ENCODE measurements at regions not wholly inside any gene's neighbourhood (a gene's known extent, or its start where the extent isn't known, plus 50 kb on each side); places are given as distances from the start of the nearest gene placed in this dataset.
"Not testable (repeated sequence)": the region's sequence is repeated elsewhere in the genome, so short reads cannot be mapped to it uniquely, and the experiment has no call there.

DNA sequence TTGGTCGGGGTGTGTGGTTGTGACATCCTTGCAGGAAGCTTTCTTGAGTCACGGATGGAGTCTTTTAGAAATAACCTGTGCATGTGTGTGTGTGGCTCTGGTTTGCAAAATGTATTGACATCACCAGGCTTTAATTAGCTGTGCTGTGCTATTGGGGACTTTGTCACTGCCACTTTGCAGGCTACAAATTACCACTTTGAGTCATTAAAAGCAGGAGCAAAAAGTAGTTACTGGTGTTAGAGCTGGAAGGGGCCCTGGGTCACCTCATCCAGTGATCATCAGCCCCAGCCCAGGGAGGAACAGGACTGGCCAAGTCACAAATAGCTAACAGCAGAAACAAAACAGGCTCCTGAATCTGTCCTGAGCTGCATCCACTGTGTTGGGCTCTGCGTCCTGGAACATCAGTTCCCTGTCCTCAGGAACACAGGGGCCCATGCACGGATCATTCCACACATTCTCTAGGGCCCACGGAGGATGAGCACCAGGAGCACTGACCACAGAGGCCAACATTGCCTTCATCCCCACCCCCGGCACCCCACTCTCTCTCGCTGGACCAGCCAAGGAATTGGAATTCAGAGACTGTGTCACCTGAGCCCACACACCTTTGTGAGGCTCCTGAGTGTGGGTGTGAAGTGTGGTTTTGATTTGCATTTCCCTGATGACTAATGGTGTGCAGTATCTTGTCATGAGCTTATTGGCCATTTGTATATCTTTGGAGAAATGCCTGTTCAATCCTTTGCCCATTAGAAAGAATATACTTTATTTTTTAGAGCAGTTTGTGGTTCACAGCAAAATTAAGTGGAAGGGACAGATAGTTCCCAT is 280.1 kb upstream of the C1orf174 start:
- DNase-seq (ENCODE audit: extremely low spot score): no peak
- ChIA-PET CTCF (interaction anchor here (0.7 kb wide), 1 partner anchor 9 kb away, joined by 3 read pairs; no protein-coding TSS in a partner anchor), POLR2A (no interaction called here)
- TF ChIP-seq ARNT (IDR thresholded peaks at IDR 0.05): no peak

DNA sequence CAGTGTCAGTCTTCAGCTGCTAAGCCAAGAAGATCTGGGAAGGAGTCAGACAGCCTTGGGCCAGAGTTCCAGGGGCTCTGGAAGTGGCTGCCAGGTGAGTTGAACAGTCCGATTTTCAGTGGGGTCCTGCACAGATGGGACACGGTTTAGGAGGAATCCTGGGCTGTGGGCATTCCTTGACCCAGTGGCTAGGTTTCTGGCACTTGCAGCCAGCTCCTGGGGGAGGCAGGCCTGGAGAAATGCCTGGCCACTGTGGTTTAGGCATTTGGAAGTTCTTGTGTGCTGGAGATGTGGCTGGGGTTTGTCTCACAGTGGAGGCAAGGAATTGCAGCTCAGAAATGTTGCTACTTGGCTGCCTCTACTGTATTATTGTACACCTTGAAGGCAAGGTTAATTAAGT is 286.4 kb upstream of the C1orf174 start:
- DNase-seq (ENCODE audit: extremely low spot score); CTCF ChIA-PET; POLR2A ChIA-PET: not testable (repeated sequence)

DNA sequence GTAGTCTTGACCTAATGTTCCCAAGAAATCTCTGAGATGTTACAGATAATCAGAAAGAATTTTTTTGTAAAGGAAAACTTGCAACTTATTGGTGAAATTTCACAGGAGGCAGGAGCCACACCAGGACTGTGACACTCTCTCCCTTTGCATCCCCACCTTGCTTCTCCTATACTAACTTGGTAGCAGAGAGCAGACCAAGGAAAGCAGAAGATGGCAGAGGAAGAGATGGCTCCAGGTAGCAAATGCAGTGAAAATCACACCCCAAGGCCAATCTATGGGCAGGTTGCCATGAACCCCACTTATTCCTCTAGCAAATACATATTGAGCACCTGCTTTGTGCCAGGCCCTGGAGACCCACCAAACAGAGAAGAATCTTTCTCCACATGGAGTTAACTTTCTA is 303.4 kb upstream of the C1orf174 start:
- TF ChIP-seq ZNF384 (IDR thresholded peaks at IDR 0.05): no peak
- TF ChIP-seq FOXK2 (IDR thresholded peaks at IDR 0.05): no peak
- no peak for TF ChIP-seq ELF4 (IDR thresholded peaks at IDR 0.05)
- ChIA-PET POLR2A (no interaction called here), CTCF (no interaction called here)
- DNase-seq (ENCODE audit: extremely low spot score): no peak

DNA sequence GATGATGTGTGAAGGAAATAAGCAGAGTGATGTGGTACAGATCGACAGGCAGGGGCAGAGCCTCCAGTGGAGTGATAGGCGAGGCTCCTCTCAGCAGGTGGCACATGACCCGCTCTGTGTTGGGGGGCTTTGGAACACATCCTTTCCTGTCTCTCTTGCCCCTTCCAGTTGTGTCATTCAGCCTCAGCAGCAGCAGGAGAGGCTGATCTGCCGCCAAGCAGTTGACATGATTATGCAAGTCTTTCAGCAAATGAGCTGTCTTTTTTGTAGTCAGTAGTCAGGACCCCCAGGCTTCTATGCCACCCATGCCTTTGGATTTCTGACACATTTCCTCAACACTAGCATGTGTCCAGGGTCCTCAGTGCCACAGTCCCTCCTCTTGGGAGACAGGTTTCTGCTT is 307.1 kb upstream of the C1orf174 start:
- TF ChIP-seq FOXK2 (IDR thresholded peaks at IDR 0.05) (no peak), SP1 (IDR thresholded peaks at IDR 0.05) (no peak)
- TF ChIP-seq, protein P1, sequence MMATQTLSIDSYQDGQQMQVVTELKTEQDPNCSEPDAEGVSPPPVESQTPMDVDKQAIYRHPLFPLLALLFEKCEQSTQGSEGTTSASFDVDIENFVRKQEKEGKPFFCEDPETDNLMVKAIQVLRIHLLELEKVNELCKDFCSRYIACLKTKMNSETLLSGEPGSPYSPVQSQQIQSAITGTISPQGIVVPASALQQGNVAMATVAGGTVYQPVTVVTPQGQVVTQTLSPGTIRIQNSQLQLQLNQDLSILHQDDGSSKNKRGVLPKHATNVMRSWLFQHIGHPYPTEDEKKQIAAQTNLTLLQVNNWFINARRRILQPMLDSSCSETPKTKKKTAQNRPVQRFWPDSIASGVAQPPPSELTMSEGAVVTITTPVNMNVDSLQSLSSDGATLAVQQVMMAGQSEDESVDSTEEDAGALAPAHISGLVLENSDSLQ (IDR thresholded peaks at IDR 0.05): no peak
- DNase-seq (ENCODE audit: extremely low spot score): peak; percentile 2
- ChIA-PET POLR2A (no interaction called here), CTCF (no interaction called here)

DNA sequence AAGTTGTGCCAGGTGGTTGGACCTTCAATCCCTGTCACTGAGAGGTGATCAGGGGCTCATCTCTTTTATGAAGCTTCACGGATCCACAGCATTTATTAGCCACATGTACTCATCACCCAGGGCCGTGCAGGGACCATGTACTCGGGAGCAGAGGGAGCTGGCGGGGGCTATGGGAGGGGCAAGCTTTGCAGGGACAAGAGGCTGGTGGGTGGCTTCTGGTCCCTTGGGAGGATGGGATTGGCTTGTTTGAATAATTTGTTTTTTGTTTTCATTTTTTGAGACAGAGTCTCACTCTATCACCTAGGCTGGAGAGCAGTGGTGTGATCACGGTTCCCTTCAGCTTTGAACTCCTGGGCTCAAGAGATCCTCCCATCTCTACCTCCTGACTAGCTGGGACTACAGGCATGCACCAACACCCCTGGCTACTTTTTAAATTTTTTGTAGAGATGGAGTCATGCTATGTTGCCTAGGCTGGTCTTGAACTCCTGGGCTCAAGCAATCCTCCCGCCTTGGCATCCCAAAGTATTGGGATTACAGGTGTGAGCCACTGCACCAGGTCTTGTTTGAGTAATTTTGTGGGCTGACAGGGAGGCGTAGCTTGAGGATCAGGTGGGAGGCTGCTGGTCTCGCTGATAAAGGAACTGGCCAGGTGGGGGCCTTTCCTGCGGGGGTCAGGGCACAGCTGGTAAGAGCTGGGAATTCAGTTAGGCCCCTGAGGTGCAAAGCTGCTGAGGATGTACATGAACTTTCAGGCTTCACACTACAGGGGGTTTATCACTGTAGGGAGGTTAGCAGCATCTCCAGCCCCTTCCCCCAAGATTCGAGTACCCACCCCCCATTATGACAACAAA is 308.0 kb upstream of the C1orf174 start:
- POLR2A ChIA-PET: no interaction called here
- CTCF ChIA-PET: no interaction called here
- DNase-seq (ENCODE audit: extremely low spot score): no peak
- no peak for TF ChIP-seq FOXK2 (IDR thresholded peaks at IDR 0.05)
- TF ChIP-seq ELF4 (IDR thresholded peaks at IDR 0.05): no peak
- TF ChIP-seq SUZ12 (IDR thresholded peaks at IDR 0.05): no peak
- no peak for TF ChIP-seq CTBP1 (IDR thresholded peaks at IDR 0.05; ENCODE audit: borderline replicate concordance)
- no peak for TF ChIP-seq LEF1 (IDR thresholded peaks at IDR 0.05; ENCODE audit: borderline replicate concordance)
- no peak for TF ChIP-seq SP1 (IDR thresholded peaks at IDR 0.05)
- TF ChIP-seq TARDBP (IDR thresholded peaks at IDR 0.05): no peak
- TF ChIP-seq HDGF (IDR thresholded peaks at IDR 0.05; ENCODE audit: borderline replicate concordance): no peak
- no peak for TF ChIP-seq NFRKB (IDR thresholded peaks at IDR 0.05)
- TF ChIP-seq ZNF384 (IDR thresholded peaks at IDR 0.05): no peak
- TF ChIP-seq, protein P1 (IDR thresholded peaks at IDR 0.05): no peak
- no peak for TF ChIP-seq ARNT (IDR thresholded peaks at IDR 0.05)

DNA sequence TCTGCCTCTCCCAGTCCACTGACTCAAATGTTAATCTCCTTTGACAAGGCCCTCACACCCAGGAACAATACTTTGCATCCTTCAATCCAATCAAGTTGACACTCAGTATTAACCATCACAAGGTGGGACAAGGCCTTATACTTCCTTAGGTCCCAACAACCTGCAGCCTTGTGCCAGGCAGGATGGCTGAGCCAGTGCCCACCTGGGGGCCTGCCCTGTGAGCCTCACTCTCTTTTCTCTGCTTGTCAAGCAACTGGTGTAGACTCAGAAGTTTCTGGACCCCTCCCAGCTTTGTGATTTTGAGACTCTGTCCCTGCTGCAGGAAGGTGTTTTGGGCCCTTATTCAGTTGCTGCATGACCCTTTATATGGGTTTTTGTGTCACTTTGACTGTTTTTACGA is 310.0 kb upstream of the C1orf174 start:
- no peak for DNase-seq (ENCODE audit: extremely low spot score)
- ChIA-PET CTCF (no interaction called here), POLR2A (no interaction called here)
- no peak for TF ChIP-seq LEF1 (IDR thresholded peaks at IDR 0.05; ENCODE audit: borderline replicate concordance)

DNA sequence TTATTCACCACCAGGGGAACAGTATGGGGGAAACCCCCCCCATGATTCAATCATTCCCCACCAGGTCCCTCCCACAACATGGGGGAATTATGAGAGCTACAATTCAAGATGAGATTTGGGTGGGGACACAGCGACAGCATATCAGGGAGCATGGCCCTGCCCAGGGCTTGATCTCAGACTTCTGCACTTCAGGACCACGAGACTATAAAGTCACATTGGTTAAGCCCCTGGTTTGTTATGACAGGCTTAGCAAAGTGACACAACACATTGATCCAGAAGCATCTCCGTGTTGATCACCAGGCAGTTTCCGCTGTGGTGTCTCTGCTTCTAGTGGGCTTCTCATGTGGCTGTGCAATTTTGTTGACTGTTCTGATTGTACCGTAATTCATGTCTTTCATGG is 312.7 kb upstream of the C1orf174 start:
- POLR2A ChIA-PET: no interaction called here
- TF ChIP-seq FOXM1 (IDR thresholded peaks at IDR 0.05; ENCODE audit: borderline replicate concordance): no peak
- no peak for DNase-seq (ENCODE audit: extremely low spot score)
- CTCF ChIA-PET: no interaction called here

DNA sequence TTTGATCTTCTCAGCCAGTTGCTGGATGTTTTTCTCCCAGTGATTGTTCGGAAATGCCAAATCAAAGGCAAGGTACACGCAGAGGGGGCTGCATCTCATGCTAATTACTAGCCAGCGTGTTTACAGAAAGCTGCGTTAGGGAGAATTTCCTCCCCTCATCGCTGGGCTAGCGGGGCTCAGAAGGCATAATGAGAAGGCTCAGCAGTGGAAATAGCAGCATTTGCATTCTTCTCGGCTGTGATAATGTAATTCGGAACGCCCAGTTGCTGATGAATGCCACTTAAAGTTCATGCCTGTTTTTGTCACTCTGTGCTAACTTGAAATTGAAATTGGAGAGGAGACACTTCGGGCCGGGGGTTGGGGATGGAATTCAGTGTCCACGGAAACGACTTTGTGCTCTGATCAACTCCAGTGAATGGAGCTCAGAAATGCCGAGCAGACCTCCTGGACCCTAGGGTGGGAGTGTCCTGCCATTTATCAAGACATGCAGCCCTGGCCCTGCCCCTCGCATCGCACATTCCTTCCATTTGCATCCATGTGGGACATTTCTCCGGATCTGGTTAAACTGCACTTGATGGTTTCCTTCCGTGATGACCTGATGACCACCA is 313.4 kb upstream of the C1orf174 start:
- peak; percentile 3 for DNase-seq (ENCODE audit: extremely low spot score)
- POLR2A ChIA-PET: no interaction called here
- TF ChIP-seq FOXM1 (IDR thresholded peaks at IDR 0.05; ENCODE audit: borderline replicate concordance): no peak
- TF ChIP-seq NFRKB (IDR thresholded peaks at IDR 0.05): no peak
- TF ChIP-seq ZNF384 (IDR thresholded peaks at IDR 0.05): no peak
- no peak for TF ChIP-seq ELF4 (IDR thresholded peaks at IDR 0.05)
- no peak for TF ChIP-seq FOXK2 (IDR thresholded peaks at IDR 0.05)
- TF ChIP-seq TARDBP (IDR thresholded peaks at IDR 0.05): no peak
- TF ChIP-seq, protein P1 (IDR thresholded peaks at IDR 0.05): no peak
- TF ChIP-seq FOXA1 (IDR thresholded peaks at IDR 0.05): no peak
- TF ChIP-seq CTBP1 (IDR thresholded peaks at IDR 0.05; ENCODE audit: borderline replicate concordance): no peak
- CTCF ChIA-PET: no interaction called here
